HepG2 (cell line): ENCODE measurements at regions not wholly inside any gene's neighbourhood (a gene's known extent, or its start where the extent isn't known, plus 50 kb on each side); places are given as distances from the start of the nearest gene placed in this dataset.

Source experiments
- CTCF ChIP-seq: sonication (generic); formaldehyde crosslinking; IDR thresholded peaks from 2 replicates; pipeline ENCODE4 v1.5.0; 2020; ENCODE audit warnings: mild to moderate bottlenecking, missing genetic modification reagents, moderate library complexity
- EEA1 ChIP-seq: sonication (generic); formaldehyde crosslinking; IDR thresholded peaks from 2 replicates; pipeline ENCODE4 v1.5.1; 2020; ENCODE audit warnings: mild to moderate bottlenecking, missing genetic modification reagents, borderline replicate concordance
- HOXA7 ChIP-seq: sonication (generic); formaldehyde crosslinking; IDR thresholded peaks from 2 replicates; pipeline ENCODE4 v1.8.1; 2022; ENCODE audit warnings: mild to moderate bottlenecking, missing genetic modification reagents, moderate library complexity
- MTA3 ChIP-seq: sonication (generic); formaldehyde crosslinking; IDR thresholded peaks from 2 replicates; pipeline ENCODE4 v1.4.0; 2020; ENCODE audit warnings: missing genetic modification reagents
- MYC ChIP-seq: sonication (generic); formaldehyde crosslinking; IDR thresholded peaks from 2 replicates; pipeline ENCODE4 v1.9.0; 2021; ENCODE audit warnings: missing genetic modification reagents, borderline replicate concordance
- NR3C1 ChIP-seq: sonication (generic); formaldehyde crosslinking; IDR thresholded peaks from 2 replicates; pipeline ENCODE4 v1.4.0; 2020; ENCODE audit warnings: missing genetic modification reagents
- RAD21 ChIP-seq: fragments of 450-650 bp; formaldehyde crosslinking; IDR thresholded peaks from 2 replicates; pipeline ENCODE4 v1.5.0; 2020; ENCODE audit warnings: mild to moderate bottlenecking
- ZFP91 ChIP-seq: sonication (generic); formaldehyde crosslinking; IDR thresholded peaks from 2 replicates; pipeline ENCODE4 v1.9.0; 2022; ENCODE audit warnings: missing genetic modification reagents, mild to moderate bottlenecking, borderline replicate concordance

- TF ChIP-seq MTA3 (CRISPR knock-in tag) (no peak), HOXA7 (CRISPR knock-in tag) (no peak), RAD21 (no peak), MYC (CRISPR knock-in tag) (no peak), ZFP91 (CRISPR knock-in tag) (no peak), NR3C1 (CRISPR knock-in tag) (no peak), CTCF (CRISPR knock-in tag) (no peak), EEA1 (CRISPR knock-in tag) (no peak)
Measured at GRCh38 chr7:115549910-115550309, 480.7 kb downstream of the TFEC start.
